ENCODE measurements at regions not wholly inside any gene's neighbourhood (a gene's known extent, or its start where the extent isn't known, plus 50 kb on each side); places are given as distances from the start of the nearest gene placed in this dataset.

GRCh38 chr18:78717766-78718150 is 261.9 kb upstream of the SALL3 start:
- no peaks in the 10 kb centered on the region for H3K27me3 ChIP-seq (ENCODE audit: control insufficient read depth, extremely low read depth, insufficient read depth, low read length)
- H3K4me3 ChIP-seq (ENCODE audit: control insufficient read depth in 2 of 3, extremely low read depth in 1 of 3, insufficient read depth in 2 of 3, low read depth in 1 of 3, low read length in 3 of 3) = no peak overlapping the region
- no peak overlapping the region for H3K27ac ChIP-seq (ENCODE audit: control insufficient read depth, insufficient read depth, low read length)
- H3K4me1 ChIP-seq (ENCODE audit: control insufficient read depth, extremely low read depth, insufficient read depth, low read length) = no peaks in the 10 kb centered on the region
- TF ChIP-seq EZH2 (IDR thresholded peaks at IDR 0.05; ENCODE audit: low read length) = no peak
- no peak for TF ChIP-seq CTCF (optimal IDR thresholded peaks at IDR 0.05 in 1 of 3, IDR thresholded peaks at IDR 0.05 in 1 of 3, conservative IDR thresholded peaks at IDR 0.05 in 1 of 3; ENCODE audit: extremely low read depth in 1 of 3, insufficient read depth in 2 of 3, low read length in 3 of 3)
- no peaks in the 10 kb centered on the region for H3K36me3 ChIP-seq (ENCODE audit: control insufficient read depth in 2 of 2, extremely low read depth in 1 of 2, insufficient read depth in 2 of 2, low read length in 2 of 2)
- no peak overlapping the region for H2AFZ ChIP-seq (ENCODE audit: control insufficient read depth, low read length)
- FAIRE-seq (no peak), DNase-seq (ENCODE audit: low read depth, low spot score) (no peak)
- H3K9ac ChIP-seq (ENCODE audit: control insufficient read depth, extremely low read depth, insufficient read depth, low read length) = no peak overlapping the region
- H4K20me1 ChIP-seq (ENCODE audit: control insufficient read depth, extremely low read depth, insufficient read depth, low read length) = no peaks in the 10 kb centered on the region
- peaks cover 14% of the 10 kb centered on the region for H3K9me3 ChIP-seq (ENCODE audit: control insufficient read depth, low read depth, low read length)
- dilution Hi-C loops (cut with MboI; ENCODE audit: extremely low pct_ligation_motif_present, low sequenced_read_pairs) = no loop called here
- no peaks in the 10 kb centered on the region for H3K79me2 ChIP-seq (ENCODE audit: control insufficient read depth, insufficient read depth, low read length)
- H3K9me1 ChIP-seq (ENCODE audit: control insufficient read depth, extremely low read depth, insufficient read depth, low read length) = no peaks in the 10 kb centered on the region
- H3K4me2 ChIP-seq (ENCODE audit: control insufficient read depth, extremely low read depth, insufficient read depth, low read depth, low read length) = no peak overlapping the region

- Histone ChIP-seq H3K27ac (ENCODE audit: control insufficient read depth, insufficient read depth, low read length) (no peak overlapping the region), H3K9ac (ENCODE audit: control insufficient read depth, extremely low read depth, insufficient read depth, low read length) (no peak overlapping the region), H3K36me3 (ENCODE audit: control insufficient read depth in 2 of 2, extremely low read depth in 1 of 2, insufficient read depth in 2 of 2, low read length in 2 of 2) (no peaks in the 10 kb centered on the region), H3K4me1 (ENCODE audit: control insufficient read depth, extremely low read depth, insufficient read depth, low read length) (no peaks in the 10 kb centered on the region), H3K79me2 (ENCODE audit: control insufficient read depth, insufficient read depth, low read length) (no peaks in the 10 kb centered on the region), H3K4me3 (ENCODE audit: control insufficient read depth in 2 of 3, extremely low read depth in 1 of 3, insufficient read depth in 2 of 3, low read depth in 1 of 3, low read length in 3 of 3) (no peak overlapping the region), H4K20me1 (ENCODE audit: control insufficient read depth, extremely low read depth, insufficient read depth, low read length) (no peaks in the 10 kb centered on the region), H3K27me3 (ENCODE audit: control insufficient read depth, extremely low read depth, insufficient read depth, low read length) (no peaks in the 10 kb centered on the region), H2AFZ (ENCODE audit: control insufficient read depth, low read length) (no peak overlapping the region), H3K4me2 (ENCODE audit: control insufficient read depth, extremely low read depth, insufficient read depth, low read depth, low read length) (no peak overlapping the region), H3K9me3 (ENCODE audit: control insufficient read depth, low read depth, low read length) (peaks cover 14% of the 10 kb centered on the region), H3K9me1 (ENCODE audit: control insufficient read depth, extremely low read depth, insufficient read depth, low read length) (no peaks in the 10 kb centered on the region)
- DNase-seq (ENCODE audit: low read depth, low spot score) (no peak), FAIRE-seq (no peak)
- TF ChIP-seq EZH2 (IDR thresholded peaks at IDR 0.05; ENCODE audit: low read length) (no peak), CTCF (optimal IDR thresholded peaks at IDR 0.05 in 1 of 3, IDR thresholded peaks at IDR 0.05 in 1 of 3, conservative IDR thresholded peaks at IDR 0.05 in 1 of 3; ENCODE audit: extremely low read depth in 1 of 3, insufficient read depth in 2 of 3, low read length in 3 of 3) (no peak)
- dilution Hi-C loops (cut with MboI; ENCODE audit: extremely low pct_ligation_motif_present, low sequenced_read_pairs) = no loop called here
Observed at GRCh38 chr18:78719821-78720220, 259.8 kb upstream of the SALL3 start.

Data from keratinocyte (primary cell).